Spleen (tissue), 7 donors: ENCODE measurements at regions not wholly inside any gene's neighbourhood (a gene's known extent, or its start where the extent isn't known, plus 50 kb on each side); places are given as distances from the start of the nearest gene placed in this dataset.

Experiments used
- POLR2A ChIP-seq, 3 donors: fragments of 450-650 bp; IDR thresholded peaks; one replicate each; pipeline ENCODE4 v1.5.1; 2017; ENCODE audit warnings: antibody characterized with exemption in 3 of 3, mild to moderate bottlenecking in 1 of 3
- TF ChIP-seq, protein P1 (sequence below), 11 experiments: fragments of 200-600 bp in 7 of 11; fragments of 450-650 bp in 4 of 11; sonication (generic) in 4 of 11; IDR thresholded peaks in 8 of 11; conservative IDR thresholded peaks in 3 of 11; 1 replicate in 7 of 11; 2 replicates in 4 of 11; pipeline versions ENCODE4 v1.4.0 to v1.8.0; 2016 to 2021; ENCODE audit warnings: antibody characterized with exemption in 11 of 11, inconsistent platforms in 4 of 11, mild to moderate bottlenecking in 1 of 11
- donor health status: DM: no; HTN: no; CAD: no; lungs with moderate emphysema.
- donor health status: DM: no; HTN: no; CAD: no.
- donor health status: DM: no; HTN: no; CAD: no.

DNA sequence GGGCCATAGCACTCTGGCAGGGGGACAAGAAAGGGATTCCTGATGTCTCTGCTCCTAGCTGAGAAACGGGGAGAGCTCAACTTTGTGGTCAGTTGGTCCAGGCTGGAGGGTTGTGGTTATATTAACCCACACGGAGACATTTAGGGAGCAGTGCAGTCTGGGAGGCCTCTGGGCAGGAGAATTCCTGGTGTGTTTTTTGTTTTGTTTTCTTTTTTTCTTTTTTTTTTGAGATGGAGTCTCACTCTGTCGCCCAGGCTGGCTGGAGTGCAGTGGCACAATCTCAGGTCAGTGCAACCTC is 88.0 kb upstream of the SHISAL1 start:
- TF ChIP-seq, protein P1, sequence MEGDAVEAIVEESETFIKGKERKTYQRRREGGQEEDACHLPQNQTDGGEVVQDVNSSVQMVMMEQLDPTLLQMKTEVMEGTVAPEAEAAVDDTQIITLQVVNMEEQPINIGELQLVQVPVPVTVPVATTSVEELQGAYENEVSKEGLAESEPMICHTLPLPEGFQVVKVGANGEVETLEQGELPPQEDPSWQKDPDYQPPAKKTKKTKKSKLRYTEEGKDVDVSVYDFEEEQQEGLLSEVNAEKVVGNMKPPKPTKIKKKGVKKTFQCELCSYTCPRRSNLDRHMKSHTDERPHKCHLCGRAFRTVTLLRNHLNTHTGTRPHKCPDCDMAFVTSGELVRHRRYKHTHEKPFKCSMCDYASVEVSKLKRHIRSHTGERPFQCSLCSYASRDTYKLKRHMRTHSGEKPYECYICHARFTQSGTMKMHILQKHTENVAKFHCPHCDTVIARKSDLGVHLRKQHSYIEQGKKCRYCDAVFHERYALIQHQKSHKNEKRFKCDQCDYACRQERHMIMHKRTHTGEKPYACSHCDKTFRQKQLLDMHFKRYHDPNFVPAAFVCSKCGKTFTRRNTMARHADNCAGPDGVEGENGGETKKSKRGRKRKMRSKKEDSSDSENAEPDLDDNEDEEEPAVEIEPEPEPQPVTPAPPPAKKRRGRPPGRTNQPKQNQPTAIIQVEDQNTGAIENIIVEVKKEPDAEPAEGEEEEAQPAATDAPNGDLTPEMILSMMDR (IDR thresholded peaks at IDR 0.05 in 8 of 11, conservative IDR thresholded peaks at IDR 0.05 in 3 of 11): no peak
- no peak for TF ChIP-seq POLR2A (IDR thresholded peaks at IDR 0.05)
